Motor neuron (in vitro differentiated cells): ENCODE measurements at regions not wholly inside any gene's neighbourhood (a gene's known extent, or its start where the extent isn't known, plus 50 kb on each side); places are given as distances from the start of the nearest gene placed in this dataset.
A peak's percentile ranks its signal among the peaks of the same experiment; 100 is the strongest.

Source experiments
- ATAC-seq, 8 experiments: fragments of 200-7000 bp; cut with Tn5 transposase; replicated peaks in 6 of 8; 2 replicates each; pipeline ENCODE4 v1.8.0; 2021; ENCODE audit warnings: mild to moderate bottlenecking in 8 of 8, moderate library complexity in 8 of 8
- H3K27ac ChIP-seq, 2 donors: fragments of 250-450 bp; sonication (Bioruptor Pico); 2 replicates each; pipeline ENCODE4 v1.9.0; 2021; ENCODE audit warnings: antibody characterized with exemption in 2 of 2, mild to moderate bottlenecking in 2 of 2, moderate library complexity in 1 of 2
- H3K4me1 ChIP-seq, 2 donors: fragments of 250-450 bp; sonication (Bioruptor Pico); replicated peaks in 1 of 2; 2 replicates each; pipeline ENCODE4 v1.6.1; 2021; ENCODE audit warnings: antibody characterized with exemption in 2 of 2, mild to moderate bottlenecking in 2 of 2, moderate library complexity in 1 of 2
- H3K4me3 ChIP-seq, 5 donors: fragments of 250-450 bp; sonication (Bioruptor Pico); 2 replicates each; pipeline ENCODE4 v1.9.0; 2021; ENCODE audit warnings: antibody characterized with exemption in 5 of 5, mild to moderate bottlenecking in 5 of 5, moderate library complexity in 4 of 5
- WGBS, 10 experiments: fragments of 450-650 bp; shearing (Covaris generic); methylation state at CpG; one replicate each; pipeline ENCODE4 v1.0.0; 2022; 5-methylcytosine and 5-hydroxymethylcytosine counted together
- in situ Hi-C, 9 experiments: fragments of 400-800 bp; cut with MboI; loops; one replicate each; pipeline ENCODE4 v1.15.0; 2021; ENCODE audit warnings: low sequenced_read_pairs in 9 of 9, low pct_unique_long_range_greater_than_20kb in 2 of 9; ENCODE audit not compliant: unreplicated experiment in 9 of 9

DNA sequence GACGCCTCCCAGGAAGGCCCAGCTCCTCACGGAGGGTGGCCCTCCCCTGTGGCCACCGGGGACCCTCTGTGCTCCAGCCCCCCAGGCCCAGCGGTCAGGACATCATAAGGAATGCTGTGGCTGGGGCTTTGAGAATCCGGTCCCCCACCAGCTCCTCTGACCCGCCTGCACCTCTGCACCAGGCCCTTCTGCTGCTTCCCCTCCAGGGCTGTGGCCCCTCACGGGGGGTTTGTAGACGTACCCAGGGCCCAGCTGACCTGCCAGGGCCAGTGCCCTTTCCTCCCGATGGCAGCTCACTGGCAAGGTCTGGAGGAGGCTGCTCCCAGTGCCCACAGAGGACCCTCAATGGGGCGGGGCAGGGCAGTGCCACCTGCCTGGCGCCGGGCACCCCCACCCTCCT lies 103.9 kb upstream of the TTC34 start:
- peaks cover 0 to 12% of the 10 kb centered on the region in 2 donors for H3K4me1 ChIP-seq
- 20 to 84% (median 57%) methylated on average over 1 to 3 of the region's 12 CpGs; no CpG with 5 or more reads in 5 of the 10 experiments for WGBS, 10 experiments
- in situ Hi-C loops = loop anchor here in 1 of 9 experiments (25.0 kb wide), 1 partner anchor 107 kb away; the partner anchor contains the start of gene ACTRT2

DNA sequence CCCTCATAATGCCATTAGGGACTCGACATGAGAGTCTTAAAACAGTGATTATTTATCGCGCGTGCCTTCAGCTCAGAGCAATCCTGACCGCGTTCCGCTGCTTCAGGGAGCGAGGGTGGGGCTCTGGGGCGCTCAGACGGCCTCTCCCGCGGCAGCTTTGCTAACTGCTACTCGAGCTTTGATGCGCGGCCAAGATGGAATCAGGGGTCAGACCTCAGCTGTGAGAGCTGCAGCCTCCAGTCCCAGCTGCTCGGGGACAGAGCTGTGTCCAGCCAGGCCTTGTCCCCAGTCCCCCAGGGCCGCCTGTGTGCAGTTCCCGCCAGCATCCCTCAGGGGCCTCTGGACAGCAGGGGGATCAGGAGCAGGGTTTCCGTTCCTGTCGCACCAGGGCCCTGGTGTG lies 104.6 kb upstream of the TTC34 start:
- H3K4me3 ChIP-seq = no peak overlapping the region
- ATAC-seq = peak in 3 of 8 experiments; percentile 66 to 79 (median 75)
- H3K4me1 ChIP-seq = peaks cover 0 to 12% of the 10 kb centered on the region in 2 donors
- peak overlapping the region in 1 of 2 donors; percentile 20 for H3K27ac ChIP-seq
- in situ Hi-C loops = loop anchor here in 1 of 9 experiments (25.0 kb wide), 1 partner anchor 106 kb away; the partner anchor contains the start of gene ACTRT2
- 0 to 76% (median 34%) methylated on average over 1 to 9 of the region's 20 CpGs; no CpG with 5 or more reads in 1 of the 10 experiments for WGBS, 10 experiments

More for the DNA sequence above, 103.9 kb upstream of the TTC34 start:
- Histone ChIP-seq H3K4me3 (no peak overlapping the region), H3K27ac (peak overlapping the region in 1 of 2 donors; percentile 19)
- no peak for ATAC-seq

DNA sequence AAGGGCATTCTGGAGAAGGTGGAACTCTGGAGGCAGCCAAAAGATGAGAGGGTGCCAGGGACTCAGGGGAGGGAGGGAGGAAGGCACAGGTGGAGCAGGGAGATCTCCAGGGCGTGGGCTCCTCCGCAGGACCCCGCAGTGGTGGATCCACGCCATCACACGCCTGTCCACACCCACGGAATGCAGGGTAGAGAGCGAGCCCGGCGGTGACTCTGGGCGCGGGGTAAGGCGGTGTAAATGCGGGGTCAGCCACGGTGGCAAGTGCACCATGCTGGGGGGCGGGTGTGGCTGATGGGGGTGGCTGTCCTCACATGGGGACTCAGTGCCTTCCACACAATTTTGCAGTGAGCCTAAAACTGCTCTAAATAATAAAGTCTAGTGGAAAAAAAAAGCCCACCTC lies 105.1 kb upstream of the TTC34 start:
- in situ Hi-C loops = loop anchor here in 1 of 9 experiments (25.0 kb wide), 1 partner anchor 106 kb away; the partner anchor contains the start of gene ACTRT2
- no peak for ATAC-seq
- WGBS, 10 experiments = 66 to 90% (median 70%) methylated on average over 2 to 12 of the region's 15 CpGs; no CpG with 5 or more reads in 7 of the 10 experiments

DNA sequence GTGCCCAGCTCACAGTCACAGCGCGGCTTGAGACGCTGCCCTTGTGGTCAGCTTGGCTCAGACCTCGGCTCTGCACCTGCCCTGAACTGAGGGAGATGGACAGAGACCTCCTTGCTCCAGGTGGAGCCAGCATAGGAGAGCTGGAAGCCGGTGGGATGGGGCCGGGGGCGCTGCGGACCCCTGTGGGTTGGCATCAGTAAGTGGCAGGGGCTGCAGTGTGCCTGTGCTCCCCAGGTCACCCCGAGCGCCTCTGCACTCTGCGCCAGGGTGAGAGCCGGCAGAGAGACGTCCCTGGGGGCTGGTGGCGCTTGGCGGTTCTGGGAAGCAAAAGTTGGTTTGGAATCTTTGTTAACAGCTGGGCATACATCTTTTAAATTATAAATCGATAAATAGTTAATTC lies 105.6 kb upstream of the TTC34 start:
- in situ Hi-C loops = loop anchor here in 1 of 9 experiments (25.0 kb wide), 1 partner anchor 105 kb away; the partner anchor contains the start of gene ACTRT2
- Histone ChIP-seq H3K4me1 (peaks cover 0 to 12% of the 10 kb centered on the region in 2 donors), H3K4me3 (no peak overlapping the region), H3K27ac (no peak overlapping the region)
- 48 to 92% (median 57%) methylated on average over 1 to 14 of the region's 16 CpGs; no CpG with 5 or more reads in 3 of the 10 experiments for WGBS, 10 experiments
- ATAC-seq = no peak

More for the DNA sequence above, 105.1 kb upstream of the TTC34 start:
- Histone ChIP-seq H3K4me3 (no peak overlapping the region), H3K4me1 (peaks cover 0 to 12% of the 10 kb centered on the region in 2 donors), H3K27ac (peak overlapping the region in 1 of 2 donors; percentile 20)

DNA sequence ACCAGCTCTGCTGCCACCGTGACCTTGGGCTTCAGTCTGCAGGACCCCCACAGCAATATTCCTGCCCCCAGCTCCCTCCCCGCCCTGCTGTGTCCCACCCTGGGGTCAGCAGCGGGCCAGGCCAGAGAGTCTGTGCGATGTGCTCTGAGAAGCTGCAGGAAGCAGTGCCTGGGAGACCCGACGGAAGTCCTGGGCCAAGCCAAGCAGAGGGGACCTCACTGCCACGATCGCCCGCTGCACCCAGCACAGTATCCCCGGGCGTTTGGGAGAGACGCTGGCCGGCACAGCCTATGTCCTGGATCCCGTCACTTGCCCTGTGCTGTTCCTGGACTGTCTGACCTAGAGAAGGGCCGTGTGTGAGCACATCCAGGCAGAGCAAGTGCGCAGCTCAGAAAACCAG lies 106.6 kb upstream of the TTC34 start:
- in situ Hi-C loops = loop anchor here in 1 of 9 experiments (25.0 kb wide), 1 partner anchor 104 kb away; the partner anchor contains the start of gene ACTRT2
- 40 to 58% methylated on average over 1 to 3 of the region's 16 CpGs; no CpG with 5 or more reads in 8 of the 10 experiments for WGBS, 10 experiments
- H3K4me3 ChIP-seq = no peak overlapping the region
- no peak for ATAC-seq
- H3K4me1 ChIP-seq = peaks cover 0 to 12% of the 10 kb centered on the region in 2 donors
- H3K27ac ChIP-seq = no peak overlapping the region

DNA sequence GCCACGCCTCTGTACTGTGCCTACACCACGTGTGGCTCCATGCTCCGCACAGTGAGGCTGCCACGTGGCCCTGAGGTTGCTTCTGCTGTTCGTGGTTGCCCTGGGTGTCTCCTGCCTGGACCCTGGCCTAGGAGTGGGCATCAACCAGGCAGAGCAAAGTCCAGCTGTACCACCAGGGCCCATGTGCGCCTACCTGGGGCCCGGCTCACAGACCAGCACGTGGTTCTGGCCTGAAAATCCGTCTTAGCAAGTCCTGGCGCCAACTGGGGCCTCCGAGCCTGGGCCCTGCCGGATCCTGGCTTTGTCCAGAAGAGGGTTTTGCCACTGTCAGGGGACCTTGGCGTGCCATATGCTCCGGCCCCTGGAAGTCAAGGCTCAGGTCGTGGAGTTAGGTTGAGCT lies 107.1 kb upstream of the TTC34 start:
- no peak for ATAC-seq
- in situ Hi-C loops = loop anchor here in 1 of 9 experiments (25.0 kb wide), 1 partner anchor 104 kb away; the partner anchor contains the start of gene ACTRT2
- peaks cover 0 to 12% of the 10 kb centered on the region in 2 donors for H3K4me1 ChIP-seq
- 25 to 75% (median 52%) methylated on average over 2 to 9 of the region's 15 CpGs; no CpG with 5 or more reads in 4 of the 10 experiments for WGBS, 10 experiments
- H3K27ac ChIP-seq = no peak overlapping the region
- no peak overlapping the region for H3K4me3 ChIP-seq

DNA sequence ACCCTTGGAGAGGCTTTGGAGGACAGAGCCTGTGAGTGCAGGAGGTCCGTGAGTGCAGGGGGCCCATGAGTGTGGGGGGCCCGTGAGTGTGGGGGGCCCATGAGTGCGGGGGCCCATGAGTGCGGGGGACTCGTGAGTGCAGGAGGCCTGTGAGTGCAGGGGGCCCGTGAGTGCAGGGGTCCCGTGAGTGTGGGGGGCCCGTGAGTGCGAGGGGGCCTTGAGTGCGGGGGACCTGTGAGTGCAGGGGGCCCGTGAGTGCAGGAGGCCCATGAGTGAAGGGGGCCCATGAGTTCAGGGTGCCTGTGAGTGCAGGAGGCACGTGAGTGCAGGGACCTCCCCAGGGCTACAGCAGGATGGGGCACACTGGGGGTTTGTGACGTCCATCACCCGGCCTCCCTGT lies 108.3 kb upstream of the TTC34 start:
- Histone ChIP-seq H3K4me3 (no peak overlapping the region), H3K27ac (no peak overlapping the region), H3K4me1 (peaks cover 0 to 12% of the 10 kb centered on the region in 2 donors)
- in situ Hi-C loops = loop anchor here in 1 of 9 experiments (25.0 kb wide), 1 partner anchor 103 kb away; the partner anchor contains the start of gene ACTRT2
- WGBS, 10 experiments = 20 to 43% methylated on average over 1 to 3 of the region's 14 CpGs; no CpG with 5 or more reads in 8 of the 10 experiments
- no peak for ATAC-seq

DNA sequence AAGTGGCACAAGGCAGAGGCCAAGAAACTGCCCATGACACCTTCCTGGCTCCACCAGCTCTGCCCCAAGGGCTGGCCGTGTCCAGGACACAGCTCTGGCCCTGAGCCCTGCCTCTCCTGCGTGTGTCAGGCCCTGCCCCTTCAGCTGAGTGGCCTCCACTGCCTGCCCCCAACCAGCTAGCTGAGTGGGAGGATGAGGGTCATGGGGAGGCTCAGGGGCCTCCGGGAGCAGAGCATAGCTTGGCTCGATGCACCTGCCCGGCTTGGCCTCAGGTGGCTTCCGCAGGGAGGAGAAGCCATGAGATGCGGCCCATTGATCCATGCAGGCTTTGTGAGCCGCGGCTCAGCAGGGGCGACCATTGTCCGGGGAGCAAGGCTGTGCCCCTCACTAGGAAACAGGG lies 108.7 kb upstream of the TTC34 start:
- 67 to 82% (median 75%) methylated on average over 4 to 8 of the region's 11 CpGs; no CpG with 5 or more reads in 7 of the 10 experiments for whole genome bisulfite sequencing, 10 experiments

DNA sequence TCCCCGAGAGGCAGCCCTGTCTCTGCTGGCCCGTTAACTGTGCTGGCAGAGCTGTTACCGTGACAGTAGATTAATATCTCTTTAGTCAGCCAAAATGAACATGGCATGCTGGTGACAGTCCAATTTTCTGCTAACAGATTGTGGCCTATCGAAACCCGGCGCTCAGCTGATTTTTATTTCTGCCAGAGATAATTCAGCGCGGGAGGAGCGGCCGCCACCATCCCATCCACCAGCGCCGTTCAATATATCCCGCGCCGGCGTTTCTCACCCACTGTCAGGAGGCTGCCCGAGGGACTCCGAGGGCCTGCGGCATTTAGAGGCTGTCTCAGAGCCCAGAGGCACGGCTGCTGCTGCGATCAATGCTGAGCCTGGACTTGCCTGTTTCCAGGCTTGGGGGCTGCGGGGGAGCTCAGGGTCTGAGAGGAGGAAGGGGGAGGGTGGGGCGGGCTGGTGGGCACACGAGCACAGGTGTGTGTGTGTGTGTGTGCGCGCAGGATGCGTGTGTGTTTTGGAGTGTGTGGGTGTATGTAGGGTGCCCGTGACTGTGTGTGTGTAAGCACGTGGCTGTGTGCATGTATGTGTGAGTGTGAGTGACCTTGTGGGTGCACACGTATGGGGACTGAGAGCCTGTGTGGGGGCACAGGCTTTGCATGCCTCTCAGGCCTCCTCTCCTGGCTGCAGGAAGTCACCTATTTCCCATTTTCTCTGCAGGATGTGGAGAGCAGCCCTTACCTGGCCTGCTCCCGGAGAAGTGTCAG lies 109.7 kb upstream of the ACTRT2 start:
- ATAC-seq = peak in 2 of 8 experiments; percentile 59 to 63
- Histone ChIP-seq H3K4me1 (peaks cover 0 to under 1% of the 10 kb centered on the region in 2 donors), H3K27ac (no peak overlapping the region), H3K4me3 (no peak overlapping the region)
- WGBS, 10 experiments = 62 to 100% (median 89%) methylated on average over 1 to 12 of the region's 31 CpGs; no CpG with 5 or more reads in 4 of the 10 experiments
- in situ Hi-C loops = loop anchor here in 1 of 9 experiments (25.0 kb wide), 1 partner anchor 101 kb away; the partner anchor contains the start of gene ACTRT2

More for the DNA sequence above, 108.7 kb upstream of the TTC34 start:
- Histone ChIP-seq H3K27ac (no peak overlapping the region), H3K4me3 (no peak overlapping the region), H3K4me1 (peaks cover 0 to 12% of the 10 kb centered on the region in 2 donors)
- ATAC-seq = no peak
- in situ Hi-C loops = loop anchor here in 1 of 9 experiments (25.0 kb wide), 1 partner anchor 102 kb away; the partner anchor contains the start of gene ACTRT2

DNA sequence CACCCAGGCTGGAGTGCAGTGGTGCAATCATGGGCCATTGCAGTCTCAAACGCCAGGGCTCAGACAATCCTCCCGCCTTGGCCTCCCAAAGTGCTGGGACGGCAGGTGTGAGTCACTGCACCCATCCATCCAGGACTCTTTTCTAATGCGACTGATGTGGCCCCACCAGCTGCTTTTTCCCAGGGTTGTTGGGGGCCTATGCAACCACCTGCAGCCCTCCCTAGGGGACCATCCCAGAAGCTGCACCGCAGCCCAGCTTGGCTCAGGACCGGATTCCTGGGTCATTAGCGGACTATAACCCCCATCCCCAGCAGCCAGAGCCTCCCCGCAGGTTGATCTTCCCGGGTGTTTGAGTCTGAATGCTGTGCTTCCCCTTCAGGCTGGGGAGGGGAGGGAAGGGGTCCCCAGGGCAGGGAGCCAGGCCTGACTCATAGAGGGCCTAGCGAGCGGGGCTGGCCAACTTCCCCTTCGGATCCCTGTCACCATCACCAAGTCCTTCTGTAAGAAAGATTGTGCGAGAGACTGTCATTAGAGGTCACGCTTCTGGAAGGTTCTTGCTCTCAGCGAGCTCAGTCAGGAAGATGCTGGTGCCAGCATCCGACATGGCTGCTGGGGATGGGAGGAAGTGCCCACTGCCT lies 108.7 kb upstream of the ACTRT2 start:
- peak in 3 of 8 experiments; percentile 43 to 51 (median 44) for ATAC-seq
- WGBS, 10 experiments = 76 to 100% (median 80%) methylated on average over 1 to 13 of the region's 16 CpGs; no CpG with 5 or more reads in 6 of the 10 experiments
- H3K4me3 ChIP-seq = no peak overlapping the region
- H3K4me1 ChIP-seq = no peaks in the 10 kb centered on the region
- in situ Hi-C loops = loop anchor here in 1 of 9 experiments (25.0 kb wide), 1 partner anchor 100 kb away; the partner anchor contains the start of gene ACTRT2
- no peak overlapping the region for H3K27ac ChIP-seq

DNA sequence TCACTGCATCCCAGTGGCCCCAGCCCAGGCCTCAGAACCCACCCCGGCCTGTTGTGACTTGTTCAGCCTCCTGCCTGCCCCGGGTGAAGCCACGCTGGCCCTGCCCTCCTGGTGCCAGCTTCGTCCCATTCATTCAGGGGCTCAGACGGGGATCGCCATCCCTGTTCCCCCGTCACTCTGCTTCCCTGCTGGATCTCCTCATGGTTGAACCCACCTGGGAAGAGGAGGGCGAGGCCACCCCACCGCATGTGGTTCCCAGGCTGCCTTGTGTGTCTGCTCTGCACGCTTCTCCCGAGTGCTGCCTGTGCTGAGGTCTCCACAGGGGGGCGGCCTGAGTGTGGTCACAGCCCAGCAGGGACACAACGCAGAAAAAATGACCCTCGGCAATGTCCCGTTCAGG lies 108.2 kb upstream of the ACTRT2 start:
- WGBS, 10 experiments = 0 to 81% (median 62%) methylated on average over 1 to 11 of the region's 15 CpGs; no CpG with 5 or more reads in 4 of the 10 experiments
- in situ Hi-C loops = loop anchor here in 1 of 9 experiments (25.0 kb wide), 1 partner anchor 99 kb away; the partner anchor contains the start of gene ACTRT2

DNA sequence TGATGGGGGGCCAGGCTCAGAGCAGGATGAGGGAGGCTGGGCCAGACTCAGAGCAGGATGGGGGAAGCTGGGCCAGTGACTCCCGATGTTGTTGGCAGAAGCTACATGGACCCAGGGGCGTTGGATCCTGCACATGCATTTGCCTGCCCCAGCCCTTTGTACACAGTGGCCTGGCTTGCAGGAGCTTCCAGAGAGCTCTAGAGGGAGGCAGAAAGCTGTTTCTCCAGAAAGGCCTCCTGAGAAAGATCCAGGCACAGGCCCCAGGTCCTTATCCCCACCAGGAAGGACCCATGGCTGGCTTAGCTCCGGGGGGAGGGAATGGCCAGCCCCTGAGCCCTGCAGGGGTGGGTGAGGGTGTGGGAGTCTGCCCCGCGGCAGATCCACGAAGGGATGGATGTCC lies 106.6 kb upstream of the ACTRT2 start:
- WGBS, 10 experiments = 0 to 90% (median 54%) methylated on average over 1 to 3 of the region's 6 CpGs; no CpG with 5 or more reads in 2 of the 10 experiments
- Histone ChIP-seq H3K27ac (no peak overlapping the region), H3K4me3 (no peak overlapping the region), H3K4me1 (no peaks in the 10 kb centered on the region)
- ATAC-seq = peak in 3 of 8 experiments; percentile 28 to 43 (median 37)
- in situ Hi-C loops = loop anchor here in 1 of 9 experiments (25.0 kb wide), 1 partner anchor 98 kb away; the partner anchor contains the start of gene ACTRT2

More for the DNA sequence above, 108.2 kb upstream of the ACTRT2 start:
- no peaks in the 10 kb centered on the region for H3K4me1 ChIP-seq
- no peak overlapping the region for H3K27ac ChIP-seq
- no peak overlapping the region for H3K4me3 ChIP-seq
- ATAC-seq = peak in 1 of 8 experiments; percentile 3
